Endothelial cell of umbilical vein (primary cell): ENCODE measurements at regions not wholly inside any gene's neighbourhood (a gene's known extent, or its start where the extent isn't known, plus 50 kb on each side); places are given as distances from the start of the nearest gene placed in this dataset.

Experiments used
- BruUV-seq: library from RNA; stranded (reverse); fragments of 400-500 nt; replicated peaks from 2 replicates; lab custom pipeline; 2021; lab: Mats Ljungman, UMichigan
- CTCF ChIA-PET: fragments of 300-600, 350-600 bp; sonication (Branson Sonifier 250); formaldehyde crosslinking; loops from one replicate; lab custom pipeline; 2021; ENCODE audit warnings: antibody characterized with exemption, inconsistent platforms; lab: Charles Lee
- POLR2A ChIA-PET: fragments of 300-600, 350-600 bp; sonication (Branson Sonifier 250); formaldehyde crosslinking; loops from one replicate; lab custom pipeline; 2021; ENCODE audit warnings: antibody characterized with exemption, inconsistent platforms; lab: Charles Lee
- DNase-seq: peaks from one replicate; pipeline ENCODE4 v3.0.0-alpha.2; 2011; ENCODE audit warnings: low read depth, low spot score
- FAIRE-seq: peaks from 2 replicates; lab custom pipeline; 2011; peaks lifted over from hg19 to GRCh38; lab: Jason Lieb, UNC
- H2AFZ ChIP-seq: 2 replicates; pipeline ENCODE4 v1.6.0; 2012; ENCODE audit warnings: low read depth, low read length, control low read depth, inconsistent platforms
- H3K27ac ChIP-seq: 2 replicates; pipeline ENCODE4 v1.5.1; 2011; ENCODE audit warnings: low read depth, mild to moderate bottlenecking, control low read depth, low read length, moderate library complexity; ENCODE audit not compliant: insufficient read depth
- H3K27me3 ChIP-seq, 2 experiments: 2 replicates each; pipeline versions ENCODE4 v1.6.0 to v1.6.1; 2011; ENCODE audit warnings: low read length in 2 of 2, mixed read lengths in 1 of 2; ENCODE audit not compliant: control insufficient read depth in 2 of 2, insufficient read depth in 2 of 2
- H3K36me3 ChIP-seq, 2 experiments: 2 replicates in 1 of 2; 3 replicates in 1 of 2; pipeline ENCODE4 v1.5.1; 2011; ENCODE audit warnings: low read length in 2 of 2, mild to moderate bottlenecking in 1 of 2, moderate library complexity in 1 of 2; ENCODE audit not compliant: control insufficient read depth in 2 of 2, insufficient read depth in 2 of 2; ENCODE audit errors: extremely low read depth in 1 of 2
- H3K4me1 ChIP-seq: 3 replicates; pipeline ENCODE4 v1.5.1; 2011; ENCODE audit warnings: mild to moderate bottlenecking, low read length; ENCODE audit not compliant: control insufficient read depth, insufficient read depth; ENCODE audit errors: extremely low read depth
- H3K4me2 ChIP-seq: 2 replicates; pipeline ENCODE4 v1.6.1; 2011; ENCODE audit warnings: low read length, control low read depth, mixed read lengths; ENCODE audit not compliant: insufficient read depth
- H3K4me3 ChIP-seq, 3 experiments: fragments of 200-600 bp in 1 of 3; sonication (generic), shearing (Covaris generic) in 1 of 3; replicated peaks in 1 of 3; 2 replicates each; pipeline ENCODE4 v1.5.1; 2011 to 2016; ENCODE audit warnings: control low read depth in 3 of 3, low read length in 3 of 3, mild to moderate bottlenecking in 2 of 3, inconsistent platforms in 1 of 3, low read depth in 1 of 3, moderate library complexity in 1 of 3; ENCODE audit not compliant: insufficient read depth in 1 of 3
- H3K79me2 ChIP-seq: 2 replicates; pipeline ENCODE4 v1.6.0; 2012; ENCODE audit warnings: low read length, inconsistent platforms; ENCODE audit not compliant: control insufficient read depth, insufficient read depth
- H3K9ac ChIP-seq: replicated peaks from 2 replicates; pipeline ENCODE3; 2011; ENCODE audit warnings: low read length, control low read depth; ENCODE audit not compliant: insufficient read depth; ENCODE audit errors: extremely low read depth
- H3K9me1 ChIP-seq: replicated peaks from 3 replicates; pipeline ENCODE4 v1.6.0; 2011; ENCODE audit warnings: mild to moderate bottlenecking, low read length; ENCODE audit not compliant: control insufficient read depth, insufficient read depth; ENCODE audit errors: extremely low read depth
- H3K9me3 ChIP-seq: replicated peaks from 2 replicates; pipeline ENCODE4 v1.5.1; 2012; ENCODE audit warnings: low read length, inconsistent platforms; ENCODE audit not compliant: control insufficient read depth, insufficient read depth
- H4K20me1 ChIP-seq: replicated peaks from 2 replicates; pipeline ENCODE3; 2011; ENCODE audit warnings: mild to moderate bottlenecking, low read length; ENCODE audit not compliant: control insufficient read depth, insufficient read depth; ENCODE audit errors: extremely low read depth
- EZH2 ChIP-seq: IDR thresholded peaks from 2 replicates; pipeline ENCODE4 v1.6.1; 2012; ENCODE audit warnings: borderline replicate concordance, low read depth, mild to moderate bottlenecking, moderate library complexity, low read length, inconsistent platforms; ENCODE audit not compliant: severe bottlenecking
- FOS ChIP-seq: IDR thresholded peaks from 2 replicates; pipeline ENCODE4 v1.6.1; 2011; ENCODE audit warnings: mild to moderate bottlenecking, low read length, moderate library complexity, borderline replicate concordance; ENCODE audit not compliant: insufficient read depth
- GATA2 ChIP-seq: IDR thresholded peaks from 2 replicates; pipeline ENCODE4 v1.7.0; 2011; ENCODE audit warnings: low read depth, mild to moderate bottlenecking, moderate library complexity, mixed read lengths, low read length; ENCODE audit not compliant: insufficient read length, insufficient read depth
- JUN ChIP-seq: IDR thresholded peaks from 2 replicates; pipeline ENCODE4 v1.6.1; 2011; ENCODE audit warnings: borderline replicate concordance, low read depth; ENCODE audit not compliant: insufficient read length, insufficient read depth
- MYC ChIP-seq: IDR thresholded peaks from one replicate; pipeline ENCODE4 v1.6.1; 2011; ENCODE audit warnings: mild to moderate bottlenecking, low read depth, low read length
- POLR2A ChIP-seq: IDR thresholded peaks from 2 replicates; pipeline ENCODE4 v1.6.1; 2012; ENCODE audit warnings: low read depth, mild to moderate bottlenecking, control low read depth, low read length
- POLR2AphosphoS5 ChIP-seq: IDR thresholded peaks from 2 replicates; pipeline ENCODE4 v1.6.1; 2012; ENCODE audit warnings: low read depth, mild to moderate bottlenecking, control low read depth, low read length, moderate library complexity; ENCODE audit not compliant: insufficient read depth
- dilution Hi-C: fragments of 300-500 bp; cut with MboI; formaldehyde crosslinking; loops from one replicate; pipeline ENCODE4 v1.15.0; 2019; ENCODE audit warnings: low sequenced_read_pairs; ENCODE audit not compliant: extremely low pct_ligation_motif_present
- intact Hi-C: fragments of 100-400 bp; cut with micrococcal nuclease; formaldehyde crosslinking; loops from one replicate; pipeline ENCODE4 v1.10.0; 2022
- TF ChIP-seq, protein P1 (sequence below): IDR thresholded peaks from 2 replicates; pipeline ENCODE4 v1.6.1; 2011; ENCODE audit not compliant: insufficient read depth, insufficient read length
- TF ChIP-seq, protein P2 (sequence below), 2 donors: IDR thresholded peaks; 1 replicate in 1 of 2; 2 replicates in 1 of 2; pipeline ENCODE4 v1.5.1; 2011; ENCODE audit warnings: low read length in 2 of 2, mild to moderate bottlenecking in 2 of 2, moderate library complexity in 2 of 2, control low read depth in 1 of 2, inconsistent platforms in 1 of 2, low read depth in 1 of 2; ENCODE audit not compliant: insufficient read depth in 1 of 2; ENCODE audit errors: extremely low read depth in 1 of 2

DNA sequence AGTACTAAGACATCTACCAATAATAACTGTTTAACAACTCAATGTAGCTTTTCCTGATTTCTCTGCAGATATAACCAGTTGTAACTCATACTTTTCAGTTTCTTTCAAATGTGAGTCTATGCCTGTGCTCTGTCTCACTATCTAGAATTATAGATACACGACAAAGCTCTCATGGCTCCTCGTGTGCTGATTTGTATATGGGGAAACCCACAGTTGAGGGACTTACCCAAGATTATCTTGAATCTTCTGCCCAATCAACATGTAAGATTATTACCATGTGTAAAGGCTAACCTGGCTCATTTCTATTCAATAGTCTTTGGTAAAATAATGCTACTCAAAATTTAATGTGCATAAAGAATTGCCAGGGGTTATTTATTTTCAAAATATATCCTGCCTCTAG lies 554.4 kb downstream of the FBXO15 start:
- no TSS peak for BruUV-seq
- H2AFZ ChIP-seq: no peak overlapping the region
- no peaks in the 10 kb centered on the region for H3K36me3 ChIP-seq
- TF ChIP-seq, protein P1, sequence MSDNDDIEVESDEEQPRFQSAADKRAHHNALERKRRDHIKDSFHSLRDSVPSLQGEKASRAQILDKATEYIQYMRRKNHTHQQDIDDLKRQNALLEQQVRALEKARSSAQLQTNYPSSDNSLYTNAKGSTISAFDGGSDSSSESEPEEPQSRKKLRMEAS: no peak
- TF ChIP-seq FOS (no peak), GATA2 (no peak), EZH2 (no peak), JUN (no peak), POLR2A (no peak), POLR2AphosphoS5 (no peak), MYC (no peak)
- TF ChIP-seq, protein P2, sequence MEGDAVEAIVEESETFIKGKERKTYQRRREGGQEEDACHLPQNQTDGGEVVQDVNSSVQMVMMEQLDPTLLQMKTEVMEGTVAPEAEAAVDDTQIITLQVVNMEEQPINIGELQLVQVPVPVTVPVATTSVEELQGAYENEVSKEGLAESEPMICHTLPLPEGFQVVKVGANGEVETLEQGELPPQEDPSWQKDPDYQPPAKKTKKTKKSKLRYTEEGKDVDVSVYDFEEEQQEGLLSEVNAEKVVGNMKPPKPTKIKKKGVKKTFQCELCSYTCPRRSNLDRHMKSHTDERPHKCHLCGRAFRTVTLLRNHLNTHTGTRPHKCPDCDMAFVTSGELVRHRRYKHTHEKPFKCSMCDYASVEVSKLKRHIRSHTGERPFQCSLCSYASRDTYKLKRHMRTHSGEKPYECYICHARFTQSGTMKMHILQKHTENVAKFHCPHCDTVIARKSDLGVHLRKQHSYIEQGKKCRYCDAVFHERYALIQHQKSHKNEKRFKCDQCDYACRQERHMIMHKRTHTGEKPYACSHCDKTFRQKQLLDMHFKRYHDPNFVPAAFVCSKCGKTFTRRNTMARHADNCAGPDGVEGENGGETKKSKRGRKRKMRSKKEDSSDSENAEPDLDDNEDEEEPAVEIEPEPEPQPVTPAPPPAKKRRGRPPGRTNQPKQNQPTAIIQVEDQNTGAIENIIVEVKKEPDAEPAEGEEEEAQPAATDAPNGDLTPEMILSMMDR (IDR thresholded peaks at IDR 0.05; ENCODE audit: extremely low read depth in 1 of 2, insufficient read depth in 1 of 2, low read depth in 1 of 2, low read length in 2 of 2): no peak
- H3K4me1 ChIP-seq: no peaks in the 10 kb centered on the region
- H3K4me2 ChIP-seq: no peak overlapping the region
- no peak overlapping the region for H3K27ac ChIP-seq
- H4K20me1 ChIP-seq: no peaks in the 10 kb centered on the region
- intact Hi-C loops: no loop called here
- no peak overlapping the region for H3K9ac ChIP-seq
- no peak overlapping the region for H3K4me3 ChIP-seq
- ChIA-PET POLR2A (no interaction called here), CTCF (no interaction called here)
- no peaks in the 10 kb centered on the region for H3K27me3 ChIP-seq
- H3K79me2 ChIP-seq: no peaks in the 10 kb centered on the region
- DNase-seq: no peak
- FAIRE-seq: no peak
- no peaks in the 10 kb centered on the region for H3K9me1 ChIP-seq
- dilution Hi-C loops: no loop called here
- H3K9me3 ChIP-seq: peaks cover 2% of the 10 kb centered on the region
